Memory B cell (primary cell): ENCODE measurements at regions not wholly inside any gene's neighbourhood (a gene's known extent, or its start where the extent isn't known, plus 50 kb on each side); places are given as distances from the start of the nearest gene placed in this dataset.

Experiments
- ATAC-seq: fragments of 150-1000 bp; cut with Tn5 transposase; 2 replicates; pipeline ENCODE4 v1.10.0; 2021; ENCODE audit warnings: low read depth, mild to moderate bottlenecking, moderate library complexity
- DNase-seq, 2 donors: peaks; one replicate each; pipeline ENCODE4 v3.0.0; 2022; ENCODE audit warnings: low spot score in 2 of 2
- H3K27ac Mint-ChIP-seq: one replicate; pipeline ENCODE4 v1.8.0; 2022; ENCODE audit warnings: mild to moderate bottlenecking, moderate library complexity, mixed read lengths
- H3K27me3 Mint-ChIP-seq: one replicate; pipeline ENCODE4 v1.8.0; 2022; ENCODE audit warnings: mixed read lengths
- H3K36me3 Mint-ChIP-seq: one replicate; pipeline ENCODE4 v1.8.0; 2022; ENCODE audit warnings: mild to moderate bottlenecking, mixed read lengths
- H3K4me1 Mint-ChIP-seq: one replicate; pipeline ENCODE4 v1.8.0; 2022; ENCODE audit warnings: mixed read lengths
- H3K4me3 Mint-ChIP-seq: one replicate; pipeline ENCODE4 v1.8.0; 2022; ENCODE audit warnings: mild to moderate bottlenecking, moderate library complexity, mixed read lengths
- H3K9me3 Mint-ChIP-seq: one replicate; pipeline ENCODE4 v1.8.0; 2022; ENCODE audit warnings: mixed read lengths

DNA sequence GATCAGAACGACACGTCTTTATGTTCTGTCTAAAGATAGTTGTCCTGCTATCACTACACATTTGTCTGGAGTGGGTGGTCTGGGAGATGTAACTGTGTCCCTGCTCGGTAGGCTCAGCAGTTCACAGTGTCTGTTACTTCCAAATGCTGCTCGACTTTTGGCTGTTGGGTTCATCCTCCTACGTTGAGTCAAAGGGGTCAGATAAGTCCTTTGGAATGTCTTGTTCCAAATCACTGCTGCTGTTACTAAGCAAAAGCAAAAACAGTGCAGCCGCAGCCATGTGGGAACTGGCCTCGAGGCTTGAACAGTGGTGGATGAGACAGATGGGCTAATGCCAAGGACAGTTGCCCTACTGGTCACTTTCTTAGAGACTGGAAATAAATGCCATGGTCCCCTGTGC, 272.2 kb upstream of the MAP3K7 start:
- Mint-ChIP-seq H3K4me1 (no peaks in the 10 kb centered on the region), H3K9me3 (no peaks in the 10 kb centered on the region), H3K27ac (no peak overlapping the region), H3K36me3 (no peaks in the 10 kb centered on the region), H3K4me3 (no peak overlapping the region), H3K27me3 (peaks cover 5% of the 10 kb centered on the region)
- ATAC-seq = no peak
- no peak for DNase-seq

DNA sequence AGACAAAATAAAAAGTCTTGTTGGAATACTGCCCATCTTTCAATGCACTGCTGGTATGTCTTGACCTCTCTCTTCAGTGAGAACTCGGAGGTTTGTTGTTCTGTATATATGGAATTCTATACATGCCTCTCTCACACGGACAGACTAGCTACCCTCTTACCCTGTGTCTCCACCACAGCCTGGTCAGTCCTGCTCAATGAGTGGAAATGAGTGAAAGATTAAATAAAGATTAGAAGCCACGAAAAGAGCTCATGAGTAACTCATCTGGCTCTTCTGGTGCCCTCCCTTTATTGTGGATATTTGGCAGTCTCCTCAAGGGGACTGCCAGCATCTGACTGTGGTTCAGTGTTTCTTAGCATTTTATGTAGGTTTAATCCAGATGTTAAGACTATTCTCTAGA, 262.8 kb upstream of the MAP3K7 start:
- Mint-ChIP-seq H3K27ac (no peak overlapping the region), H3K36me3 (no peaks in the 10 kb centered on the region), H3K9me3 (peaks cover 1% of the 10 kb centered on the region), H3K4me3 (no peak overlapping the region), H3K27me3 (peaks cover 2% of the 10 kb centered on the region), H3K4me1 (no peaks in the 10 kb centered on the region)
- no peak for ATAC-seq
- no peak for DNase-seq

DNA sequence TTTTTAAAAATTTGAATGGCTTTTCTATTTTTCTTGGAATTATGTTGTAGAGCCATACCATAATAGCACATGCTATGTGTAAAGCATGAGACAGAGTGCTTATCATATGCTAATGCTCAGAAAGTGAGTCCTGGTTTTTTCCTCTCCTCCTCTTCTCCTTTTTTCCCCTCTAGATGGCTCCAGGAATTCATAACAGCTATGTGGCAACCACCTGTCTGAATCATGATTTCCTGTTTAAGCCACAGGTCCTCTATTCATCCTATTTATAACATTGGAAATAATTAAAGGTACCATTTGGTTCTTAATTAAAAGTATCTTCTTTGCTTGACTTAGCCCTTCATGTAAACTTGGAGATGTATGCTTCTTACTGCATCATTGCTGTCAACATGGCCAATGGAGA, 260.0 kb upstream of the MAP3K7 start:
- no peak for ATAC-seq
- peaks cover 1% of the 10 kb centered on the region for H3K9me3 Mint-ChIP-seq
- no peak for DNase-seq
- H3K4me3 Mint-ChIP-seq = no peak overlapping the region
- H3K36me3 Mint-ChIP-seq = no peaks in the 10 kb centered on the region
- peaks cover 2% of the 10 kb centered on the region for H3K27me3 Mint-ChIP-seq
- no peak overlapping the region for H3K27ac Mint-ChIP-seq
- H3K4me1 Mint-ChIP-seq = no peaks in the 10 kb centered on the region

DNA sequence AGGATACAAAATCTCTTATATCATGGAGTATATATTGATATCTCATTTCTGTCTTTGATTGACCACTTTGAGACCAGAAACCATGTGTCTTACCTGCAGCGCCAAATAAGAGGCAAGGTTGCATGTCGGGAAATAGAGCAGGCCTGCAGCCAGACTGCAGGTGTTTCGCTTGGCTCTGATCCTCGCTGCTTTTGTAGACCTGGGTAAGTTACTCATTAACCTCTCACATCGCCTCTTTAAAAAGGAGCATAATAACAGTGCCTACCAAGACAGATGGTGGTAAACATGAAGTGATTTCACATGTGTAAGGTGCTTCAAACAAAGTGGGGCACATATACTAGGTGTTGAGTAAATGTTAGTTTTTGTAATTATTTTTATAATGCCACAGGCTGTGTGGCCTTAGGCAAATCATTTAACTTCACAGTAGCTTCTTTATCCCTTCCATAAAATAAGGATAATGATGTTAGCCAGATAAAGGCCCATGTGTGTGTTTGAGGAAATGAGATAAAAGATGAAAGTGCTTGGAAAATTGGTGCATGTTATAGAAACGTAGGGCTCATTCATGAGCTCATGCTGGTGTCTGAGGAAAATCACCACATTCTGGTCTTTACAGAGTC, 248.8 kb upstream of the MAP3K7 start:
- Mint-ChIP-seq H3K36me3 (no peaks in the 10 kb centered on the region), H3K27me3 (peaks cover 1% of the 10 kb centered on the region), H3K4me3 (no peak overlapping the region), H3K27ac (no peak overlapping the region), H3K9me3 (peaks cover 6% of the 10 kb centered on the region), H3K4me1 (no peaks in the 10 kb centered on the region)
- no peak for ATAC-seq
- no peak for DNase-seq

DNA sequence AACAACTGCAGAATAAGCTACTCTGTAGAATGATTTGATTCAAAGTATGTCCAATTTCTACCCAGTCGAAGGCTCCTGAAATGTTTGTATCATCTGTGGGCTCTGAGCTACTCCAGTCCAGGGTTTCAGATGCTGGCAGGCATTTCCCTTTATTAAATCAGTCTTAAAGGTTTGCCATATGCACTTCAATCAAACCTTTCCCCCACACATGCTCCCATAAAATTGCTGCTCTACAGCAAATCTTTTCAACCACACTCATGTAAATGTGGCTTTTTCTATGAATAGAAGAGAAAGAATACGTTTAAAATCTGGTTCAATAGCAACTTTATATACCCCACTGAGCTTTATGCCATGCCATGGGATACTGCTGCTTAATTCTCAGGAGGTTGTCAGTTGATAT, 242.4 kb upstream of the MAP3K7 start:
- Mint-ChIP-seq H3K27ac (no peak overlapping the region), H3K4me3 (no peak overlapping the region), H3K9me3 (peaks cover 1% of the 10 kb centered on the region), H3K27me3 (peaks cover 3% of the 10 kb centered on the region), H3K36me3 (no peaks in the 10 kb centered on the region), H3K4me1 (no peaks in the 10 kb centered on the region)
- ATAC-seq = no peak
- DNase-seq = no peak

DNA sequence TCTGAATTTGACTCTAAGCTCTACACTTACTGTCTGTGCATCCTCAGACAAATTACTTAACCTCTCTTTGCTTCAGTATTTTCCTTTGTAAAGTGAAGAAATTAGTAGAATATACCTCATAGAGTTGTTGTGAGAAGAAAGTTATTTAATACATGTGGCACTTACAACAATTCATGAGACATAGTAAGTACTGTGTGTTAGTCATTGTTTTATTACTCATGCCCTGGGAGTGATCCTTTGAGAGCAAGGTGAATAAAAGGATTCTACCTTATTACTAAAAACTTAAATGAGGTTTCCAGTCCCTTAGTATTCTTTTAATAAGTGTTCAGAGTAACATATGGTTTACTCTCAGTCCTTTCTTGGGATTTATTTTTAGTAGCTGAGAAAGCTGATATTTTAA, 233.6 kb upstream of the MAP3K7 start:
- no peak overlapping the region for H3K27ac Mint-ChIP-seq
- peaks cover 4% of the 10 kb centered on the region for H3K9me3 Mint-ChIP-seq
- no peaks in the 10 kb centered on the region for H3K36me3 Mint-ChIP-seq
- ATAC-seq = no peak
- no peaks in the 10 kb centered on the region for H3K4me1 Mint-ChIP-seq
- peaks cover 2% of the 10 kb centered on the region for H3K27me3 Mint-ChIP-seq
- no peak for DNase-seq
- H3K4me3 Mint-ChIP-seq = no peak overlapping the region

DNA sequence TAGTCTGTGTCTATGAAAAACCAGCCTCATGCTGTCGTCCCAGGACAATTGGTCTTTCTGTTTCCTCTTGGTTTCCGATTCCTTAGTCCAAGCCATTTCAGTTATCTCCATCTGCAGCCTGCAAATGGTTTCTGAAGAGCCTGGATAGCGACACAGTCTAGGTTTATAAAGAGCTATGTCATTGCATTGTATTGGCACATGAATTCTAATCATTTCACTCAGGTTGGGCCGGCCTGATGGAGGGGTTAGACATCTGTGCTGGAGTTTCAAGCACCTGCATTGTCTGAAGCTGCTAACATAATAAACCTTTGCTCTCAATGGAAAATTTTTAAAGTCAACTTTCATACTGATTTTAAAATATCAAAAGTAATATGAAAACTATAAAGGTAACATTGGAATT, 232.6 kb upstream of the MAP3K7 start:
- no peaks in the 10 kb centered on the region for H3K36me3 Mint-ChIP-seq

DNA sequence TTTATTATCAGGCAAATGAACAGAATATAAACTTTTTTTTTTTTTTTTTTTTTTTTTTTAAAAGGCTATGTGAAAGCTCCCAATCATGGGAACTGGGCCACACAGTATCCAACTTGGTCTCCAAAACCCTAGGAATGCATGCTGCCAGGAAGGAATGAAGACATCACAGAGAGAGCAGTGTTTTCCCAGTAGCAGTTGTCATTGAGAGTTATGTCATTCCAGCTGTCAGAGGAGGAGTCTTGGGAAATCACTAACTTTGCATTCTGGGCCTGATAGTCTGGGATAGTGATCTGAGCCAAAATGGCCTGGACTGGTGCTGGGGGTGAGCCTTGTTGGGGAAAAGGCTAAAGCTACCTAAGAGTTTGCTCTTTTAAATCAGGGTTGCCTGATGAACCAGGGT, 231.3 kb upstream of the MAP3K7 start:
- H3K9me3 Mint-ChIP-seq = peaks cover 10% of the 10 kb centered on the region
- no peaks in the 10 kb centered on the region for H3K36me3 Mint-ChIP-seq
- no peak overlapping the region for H3K4me3 Mint-ChIP-seq
- no peak overlapping the region for H3K27ac Mint-ChIP-seq
- peaks cover 2% of the 10 kb centered on the region for H3K27me3 Mint-ChIP-seq
- H3K4me1 Mint-ChIP-seq = no peaks in the 10 kb centered on the region
- DNase-seq (no peak), ATAC-seq (no peak)

More for the DNA sequence above, 232.6 kb upstream of the MAP3K7 start:
- Mint-ChIP-seq H3K27ac (no peak overlapping the region), H3K4me3 (no peak overlapping the region), H3K9me3 (peaks cover 7% of the 10 kb centered on the region), H3K27me3 (peaks cover 2% of the 10 kb centered on the region), H3K4me1 (no peaks in the 10 kb centered on the region)
- ATAC-seq = no peak
- no peak for DNase-seq

DNA sequence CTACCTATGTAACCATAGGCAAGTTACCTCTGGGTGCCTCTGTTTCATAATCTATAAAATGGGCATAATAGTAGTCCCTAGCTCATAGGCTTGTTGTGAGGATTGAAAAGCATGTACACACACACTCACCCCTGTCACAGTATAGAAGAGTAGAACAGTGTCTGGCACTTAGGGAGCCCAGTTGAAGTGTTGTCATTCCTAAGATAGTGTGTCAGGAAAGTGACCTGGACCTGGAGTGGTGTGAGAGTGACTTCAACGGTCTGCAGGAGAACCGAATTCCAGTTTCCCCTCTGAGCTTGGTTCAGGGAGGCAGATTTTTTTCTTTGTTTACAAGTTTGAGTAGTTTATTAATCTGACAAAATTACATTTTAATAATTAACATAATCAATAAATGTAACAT, 229.9 kb upstream of the MAP3K7 start:
- DNase-seq = no peak

DNA sequence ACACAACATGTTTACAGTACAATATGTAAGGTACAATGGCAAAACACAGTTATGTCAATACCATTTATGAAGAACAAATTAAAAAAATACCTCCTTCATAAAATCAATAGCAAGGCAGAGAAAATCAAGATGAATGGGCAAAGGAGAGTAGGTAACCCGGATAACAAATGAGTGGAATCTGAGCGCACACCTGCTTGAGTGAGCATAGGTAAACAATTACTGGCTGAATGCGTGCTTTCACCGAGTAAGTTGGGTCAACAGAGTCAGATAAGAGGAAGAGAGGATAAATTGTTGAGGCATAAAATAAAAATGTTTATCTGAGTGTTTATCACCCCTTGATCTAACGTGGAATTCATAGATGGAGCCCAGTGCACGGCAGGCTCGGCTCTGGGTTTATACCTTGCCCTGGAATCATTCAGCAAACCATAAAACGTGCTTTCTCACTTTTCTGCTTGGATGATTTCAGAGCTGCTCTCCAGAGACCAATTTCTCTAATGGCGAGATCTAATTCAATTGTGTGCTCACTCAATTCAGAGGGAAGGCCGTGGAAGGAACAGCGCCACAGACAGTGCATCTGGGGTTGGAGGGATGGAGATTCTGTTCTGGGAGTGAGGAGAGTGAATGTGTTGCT, 224.8 kb upstream of the MAP3K7 start:
- Mint-ChIP-seq H3K4me1 (no peaks in the 10 kb centered on the region), H3K27ac (no peak overlapping the region), H3K36me3 (no peaks in the 10 kb centered on the region), H3K4me3 (no peak overlapping the region), H3K9me3 (peaks cover 10% of the 10 kb centered on the region), H3K27me3 (peaks cover 2% of the 10 kb centered on the region)
- DNase-seq (no peak), ATAC-seq (no peak)

More for the DNA sequence above, 229.9 kb upstream of the MAP3K7 start:
- H3K4me1 Mint-ChIP-seq = no peaks in the 10 kb centered on the region
- no peak overlapping the region for H3K27ac Mint-ChIP-seq
- no peak for ATAC-seq
- no peaks in the 10 kb centered on the region for H3K36me3 Mint-ChIP-seq
- peaks cover 10% of the 10 kb centered on the region for H3K9me3 Mint-ChIP-seq
- peaks cover 2% of the 10 kb centered on the region for H3K27me3 Mint-ChIP-seq
- no peak overlapping the region for H3K4me3 Mint-ChIP-seq

DNA sequence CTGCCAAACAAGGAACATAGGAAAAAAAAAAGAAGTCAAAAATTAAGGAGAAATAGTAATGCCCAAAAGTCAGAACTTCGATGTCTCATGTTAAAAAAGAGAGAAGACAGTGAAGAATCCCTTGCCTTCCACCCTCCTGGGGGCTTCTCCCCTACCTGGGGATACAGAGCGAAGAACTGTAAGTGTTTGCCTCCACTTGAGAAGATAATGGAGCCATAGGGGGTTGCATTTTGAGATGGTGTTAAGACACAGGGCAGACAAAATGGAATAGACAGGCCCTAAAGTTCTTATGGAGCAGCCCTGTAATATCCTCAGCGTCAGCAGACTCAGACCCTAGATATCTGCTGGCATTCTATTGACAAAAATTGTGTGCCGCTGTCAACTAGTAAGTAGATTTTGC, 222.2 kb upstream of the MAP3K7 start:
- ATAC-seq = no peak
- H3K4me1 Mint-ChIP-seq = no peaks in the 10 kb centered on the region
- no peak overlapping the region for H3K27ac Mint-ChIP-seq
- H3K27me3 Mint-ChIP-seq = peaks cover 3% of the 10 kb centered on the region
- H3K9me3 Mint-ChIP-seq = peaks cover 1% of the 10 kb centered on the region
- no peaks in the 10 kb centered on the region for H3K36me3 Mint-ChIP-seq
- no peak overlapping the region for H3K4me3 Mint-ChIP-seq
- DNase-seq = no peak

DNA sequence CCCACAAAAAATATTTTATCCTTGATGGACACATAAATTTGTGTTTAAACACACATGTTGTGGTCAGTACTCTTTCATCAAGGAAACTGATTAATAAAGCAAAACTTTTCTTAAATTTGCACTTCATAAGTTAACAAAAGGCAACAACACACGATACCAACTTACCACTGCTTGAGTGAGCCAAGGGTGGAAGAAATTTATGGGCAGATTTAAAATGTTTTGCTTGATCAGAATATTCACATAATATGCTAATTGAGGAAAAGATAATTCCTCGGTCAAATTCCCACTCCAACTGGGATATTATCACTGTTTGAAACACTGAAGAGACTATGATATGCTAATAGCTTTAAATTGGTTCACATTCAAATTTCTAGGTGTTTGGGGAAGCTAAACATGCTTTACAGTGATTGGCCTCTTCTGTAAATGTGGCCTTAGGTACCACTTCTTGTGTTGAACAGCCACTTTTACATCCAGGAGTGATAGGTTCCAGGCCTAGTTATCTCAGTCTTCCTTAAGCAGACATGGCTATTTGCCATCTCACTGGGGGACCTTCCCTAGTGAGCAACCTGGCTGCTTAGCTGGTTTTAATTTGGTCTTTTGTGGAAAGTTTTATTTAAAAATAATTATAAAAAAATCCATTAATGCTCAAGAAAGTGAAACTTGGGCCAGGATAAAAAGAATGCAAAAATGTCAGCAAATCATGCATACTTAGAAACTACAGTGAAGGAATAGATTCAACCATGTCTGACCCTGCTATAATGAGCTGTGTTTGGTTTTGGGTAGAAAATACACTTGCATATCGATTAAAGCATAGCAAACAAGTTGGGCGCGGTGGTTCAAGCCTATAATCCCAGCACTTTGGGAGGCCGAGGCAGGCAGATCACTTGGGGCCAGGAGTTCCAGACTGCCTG, 221.2 kb upstream of the MAP3K7 start:
- peaks cover 3% of the 10 kb centered on the region for H3K27me3 Mint-ChIP-seq
- DNase-seq (no peak), ATAC-seq (no peak)
- H3K9me3 Mint-ChIP-seq = no peaks in the 10 kb centered on the region
- H3K4me3 Mint-ChIP-seq = no peak overlapping the region
- H3K4me1 Mint-ChIP-seq = no peaks in the 10 kb centered on the region
- H3K36me3 Mint-ChIP-seq = no peaks in the 10 kb centered on the region
- no peak overlapping the region for H3K27ac Mint-ChIP-seq

DNA sequence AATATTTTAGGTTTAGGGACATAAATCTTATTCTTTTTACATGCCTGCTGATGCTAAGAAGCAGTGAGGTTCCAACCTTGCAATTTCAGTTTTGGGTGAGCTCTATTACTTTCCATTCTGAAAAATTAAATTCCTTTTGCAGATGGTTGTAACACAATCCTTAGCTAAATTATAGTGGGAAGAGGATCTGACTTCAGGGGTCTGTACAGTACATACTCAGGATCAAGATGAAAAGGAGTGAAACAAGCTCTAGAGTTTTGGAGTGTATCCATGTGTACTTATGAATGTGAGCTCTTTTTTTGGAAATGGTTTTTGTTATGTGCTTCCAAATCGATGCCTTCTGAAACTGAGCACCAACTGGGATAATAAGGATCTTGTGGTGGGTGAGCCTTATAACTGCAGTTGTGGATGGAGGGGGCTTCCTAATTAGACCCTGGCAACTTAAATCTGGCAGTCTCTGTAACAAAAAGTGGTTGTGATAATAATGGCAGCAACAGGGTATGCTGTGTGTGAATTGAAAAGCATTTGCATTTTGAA, 218.8 kb upstream of the MAP3K7 start:
- no peaks in the 10 kb centered on the region for H3K4me1 Mint-ChIP-seq
- H3K4me3 Mint-ChIP-seq = no peak overlapping the region
- no peak for ATAC-seq
- no peak overlapping the region for H3K27ac Mint-ChIP-seq
- DNase-seq = no peak
- no peaks in the 10 kb centered on the region for H3K9me3 Mint-ChIP-seq
- no peaks in the 10 kb centered on the region for H3K36me3 Mint-ChIP-seq
- H3K27me3 Mint-ChIP-seq = peaks cover 3% of the 10 kb centered on the region

DNA sequence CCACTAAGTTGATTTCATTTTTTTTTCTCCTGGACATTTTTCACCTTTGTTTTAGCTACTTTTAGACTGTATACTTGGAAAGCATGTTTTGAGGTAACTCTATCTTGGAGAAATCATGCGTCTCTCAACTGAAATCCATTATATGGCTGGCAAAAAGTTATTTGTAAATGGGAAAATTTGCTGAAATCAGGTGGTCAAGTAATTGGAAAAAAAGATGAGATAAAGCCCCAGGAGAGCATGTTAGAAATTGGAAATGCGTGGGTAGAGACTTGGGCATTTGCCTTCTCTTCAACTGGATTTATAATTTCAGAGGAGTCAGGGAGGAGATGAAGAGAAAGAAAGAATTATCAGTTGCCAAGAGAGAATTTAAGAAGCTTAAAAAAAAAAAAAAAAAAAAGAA, 217.1 kb upstream of the MAP3K7 start:
- ATAC-seq (no peak), DNase-seq (no peak)
- Mint-ChIP-seq H3K36me3 (no peaks in the 10 kb centered on the region), H3K9me3 (no peaks in the 10 kb centered on the region), H3K4me1 (no peaks in the 10 kb centered on the region), H3K27ac (no peak overlapping the region), H3K27me3 (peaks cover 3% of the 10 kb centered on the region), H3K4me3 (no peak overlapping the region)
